ENCODE measurements at regions not wholly inside any gene's neighbourhood (a gene's known extent, or its start where the extent isn't known, plus 50 kb on each side); places are given as distances from the start of the nearest gene placed in this dataset.

DNA sequence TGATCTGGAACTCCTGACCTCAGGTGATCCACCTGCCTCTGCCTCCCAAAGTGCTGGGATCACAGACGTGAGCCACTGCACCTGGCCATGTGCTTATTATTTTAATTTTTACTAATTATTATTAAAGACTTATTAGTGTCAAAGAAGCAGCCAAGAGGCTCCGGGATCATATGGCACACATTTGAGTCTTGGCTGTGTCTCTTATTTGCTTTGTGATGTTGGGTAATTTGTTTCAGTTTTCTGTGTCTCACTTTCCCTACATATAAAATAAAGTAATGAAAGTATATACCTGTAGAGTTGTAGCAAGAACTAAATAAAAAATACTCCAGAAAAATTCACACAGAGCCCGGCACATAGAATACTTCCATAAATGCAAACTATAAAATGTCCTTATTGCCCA, 238.0 kb upstream of the TBL1XR1 start:
- TF ChIP-seq CTCF (IDR thresholded peaks at IDR 0.05), result no peak
- TF ChIP-seq POLR2A (IDR thresholded peaks at IDR 0.05), result no peak

Data from adrenal gland (tissue), 5 donors.